Coronary artery (tissue), 2 donors: ENCODE measurements at regions not wholly inside any gene's neighbourhood (a gene's known extent, or its start where the extent isn't known, plus 50 kb on each side); places are given as distances from the start of the nearest gene placed in this dataset.

Experiments
- DNase-seq: peaks from one replicate; pipeline ENCODE4 v3.0.0-alpha.2; 2017; ENCODE audit warnings: low spot score
- H3K27ac ChIP-seq, 2 donors: fragments of 200-600 bp; sonication (generic); one replicate each; pipeline ENCODE4 v1.5.1; 2016 to 2019
- H3K4me3 ChIP-seq: fragments of 200-600 bp; sonication (generic); 2 replicates; pipeline ENCODE4 v1.5.1; 2016; ENCODE audit warnings: mild to moderate bottlenecking, moderate library complexity
- CTCF ChIP-seq: fragments of 200-600 bp; sonication (generic); IDR thresholded peaks from one replicate; pipeline ENCODE4 v1.5.1; 2019; ENCODE audit warnings: antibody characterized with exemption

DNA sequence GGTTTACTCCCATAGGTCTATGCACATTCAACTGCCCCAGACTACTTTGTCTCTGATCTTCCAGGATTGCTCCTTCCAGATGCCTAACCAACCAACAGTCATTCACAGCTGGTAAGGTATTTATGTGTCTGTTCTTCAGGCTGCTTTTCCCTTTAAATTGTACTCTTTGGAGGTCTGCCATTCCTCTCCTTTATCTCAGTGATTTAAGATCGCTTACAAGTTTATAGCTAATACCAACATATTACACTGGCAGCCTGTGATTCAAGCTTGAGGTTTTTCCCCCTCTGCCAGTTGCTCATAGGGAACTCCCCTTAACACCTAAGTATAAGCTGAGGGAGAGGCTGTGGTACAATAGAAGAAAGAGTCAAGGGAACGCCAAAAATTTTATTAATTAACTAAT is 711.7 kb upstream of the EDIL3 start:
- no peak overlapping the region for H3K4me3 ChIP-seq
- no peak for TF ChIP-seq CTCF

GRCh38 chr5:85108471-85108870 is 723.8 kb upstream of the EDIL3 start:
- Histone ChIP-seq H3K4me3 (no peak overlapping the region), H3K27ac (no peak overlapping the region)
- no peak for DNase-seq
- TF ChIP-seq CTCF, result no peak

More for the DNA sequence above, 711.7 kb upstream of the EDIL3 start:
- DNase-seq, result no peak
- no peak overlapping the region for H3K27ac ChIP-seq

DNA sequence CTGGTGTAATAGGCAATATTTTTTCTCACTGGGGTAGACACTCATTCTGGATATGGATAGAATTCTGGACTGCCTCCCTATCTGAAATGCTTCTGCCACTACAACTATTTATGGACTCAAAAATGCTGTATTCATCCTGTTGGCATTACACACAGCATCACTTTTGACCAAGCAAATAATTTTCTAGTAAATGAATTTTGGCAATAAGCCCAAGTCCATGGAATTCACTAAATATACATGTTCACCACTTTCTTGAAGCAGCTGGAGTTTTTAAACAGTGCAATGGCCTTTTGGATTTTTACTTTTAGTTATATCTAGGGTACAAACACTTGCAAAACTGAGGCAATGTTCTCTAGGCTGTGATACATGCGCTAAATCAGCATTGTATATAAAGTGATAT is 724.9 kb upstream of the EDIL3 start:
- Histone ChIP-seq H3K4me3 (no peak overlapping the region), H3K27ac (no peak overlapping the region)
- DNase-seq, result no peak
- no peak for TF ChIP-seq CTCF

DNA sequence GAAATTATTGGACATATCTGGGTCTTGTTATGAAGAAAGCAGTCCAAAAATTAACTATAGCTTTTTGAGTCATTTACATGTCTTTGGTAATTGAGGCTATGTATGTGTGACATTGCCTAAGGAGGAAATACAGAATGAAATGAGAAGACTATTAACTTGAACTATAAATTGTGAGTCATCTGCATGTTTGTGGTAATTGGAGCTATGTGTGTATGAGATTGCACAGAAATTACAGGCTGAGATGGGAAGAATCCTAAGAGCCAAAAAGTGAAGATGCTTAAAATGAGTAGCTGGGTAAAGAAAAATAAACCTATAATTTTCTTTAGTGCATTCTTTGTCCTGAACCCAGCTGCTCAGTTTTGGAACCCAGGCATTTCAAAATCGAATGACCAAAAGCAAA is 747.6 kb upstream of the EDIL3 start:
- H3K4me3 ChIP-seq, result no peak overlapping the region
- no peak for TF ChIP-seq CTCF

DNA sequence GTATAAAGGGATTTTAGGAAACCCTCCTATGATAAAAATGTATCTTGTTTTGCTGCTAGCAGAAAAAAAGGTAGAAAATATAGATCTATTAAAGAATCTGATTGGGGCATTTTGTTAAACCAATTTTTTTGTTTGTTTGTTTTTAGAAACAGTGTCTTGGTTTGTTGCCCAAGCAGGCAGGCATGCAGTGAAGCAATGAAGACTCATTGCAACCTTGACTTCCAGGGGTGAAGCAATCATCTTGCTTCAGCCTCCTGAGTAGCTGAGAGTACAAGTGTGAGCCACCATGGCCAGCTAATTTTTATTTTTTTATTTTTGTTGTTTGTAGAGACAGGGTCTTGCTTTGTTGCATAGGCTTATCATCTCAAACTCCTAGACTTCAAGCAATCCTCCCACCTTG is 755.8 kb upstream of the EDIL3 start:
- TF ChIP-seq CTCF, result no peak
- no peak for DNase-seq
- Histone ChIP-seq H3K4me3 (no peak overlapping the region), H3K27ac (no peak overlapping the region)

More for the DNA sequence above, 747.6 kb upstream of the EDIL3 start:
- no peak for DNase-seq
- no peak overlapping the region for H3K27ac ChIP-seq

- no peak for DNase-seq
- TF ChIP-seq CTCF, result no peak
- H3K27ac ChIP-seq, result no peak overlapping the region
- H3K4me3 ChIP-seq, result no peak overlapping the region
These were observed 758.5 kb upstream of the EDIL3 start for GRCh38 chr5:85143138-85143537.

DNA sequence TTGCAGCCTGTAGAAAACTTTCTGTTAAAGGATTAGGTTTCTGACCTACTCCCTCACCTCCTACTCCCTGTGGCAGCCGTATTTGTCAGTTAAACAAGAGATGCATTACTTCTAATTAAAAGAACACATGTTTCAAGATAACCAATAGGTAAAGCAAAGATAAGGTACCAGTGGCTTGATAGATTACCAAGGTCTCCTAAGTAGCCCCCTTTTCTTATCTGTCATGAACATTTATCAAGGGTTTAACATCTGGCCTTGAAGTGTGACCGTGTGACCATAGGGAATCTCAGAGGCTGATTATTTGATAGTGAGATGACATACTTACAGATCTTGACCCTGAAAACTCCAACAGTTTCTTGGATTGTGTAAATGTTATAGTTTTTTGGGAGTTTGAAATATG is 764.0 kb upstream of the EDIL3 start:
- Histone ChIP-seq H3K4me3 (no peak overlapping the region), H3K27ac (no peak overlapping the region)
- no peak for DNase-seq
- TF ChIP-seq CTCF, result no peak
